ENCODE measurements at regions not wholly inside any gene's neighbourhood (a gene's known extent, or its start where the extent isn't known, plus 50 kb on each side); places are given as distances from the start of the nearest gene placed in this dataset.
A peak's percentile ranks its signal among the peaks of the same experiment; 100 is the strongest.

DNA sequence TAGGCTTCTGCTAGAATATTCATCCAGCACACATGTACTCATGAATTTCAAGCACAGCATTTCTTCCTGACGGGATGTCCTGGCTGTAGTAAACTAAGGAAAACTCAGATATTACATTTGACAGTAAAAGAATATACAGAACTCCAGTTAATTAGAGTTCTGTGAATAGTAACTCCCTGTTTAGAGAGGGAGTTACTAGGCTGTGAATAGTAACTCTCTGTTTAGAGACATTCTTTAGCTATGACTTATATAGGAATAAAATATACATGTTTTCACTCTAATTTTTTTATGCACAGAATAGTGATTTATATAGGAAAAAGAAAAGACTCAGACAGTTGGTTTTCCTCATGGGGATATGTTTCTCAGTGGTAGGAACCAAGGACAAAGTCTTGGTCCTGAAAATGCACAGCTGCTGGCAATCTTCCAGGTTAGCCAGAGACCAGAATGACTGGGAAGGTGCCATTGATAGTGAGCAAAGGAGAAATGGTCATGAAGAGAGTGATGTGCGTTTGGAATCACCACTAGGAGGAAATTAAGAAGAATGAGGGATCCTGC is 480.7 kb upstream of the THBS1 start:
- in situ Hi-C loops (cut with MboI; ENCODE audit: low pct_unique_long_range_greater_than_20kb in 2 of 9, low sequenced_read_pairs in 9 of 9, unreplicated experiment in 9 of 9) = loop anchor here in 1 of 9 experiments (25.0 kb wide), 1 partner anchor 388 kb away; no protein-coding TSS in a partner anchor
- WGBS, 10 experiments = 20 to 100% (median 83%) methylated on average over 1 to 2 of the region's 2 CpGs
- Histone ChIP-seq H3K4me1 (replicated peaks in 1 of 2) (peaks cover 5 to 6% of the 10 kb centered on the region in 2 donors), H3K27ac (no peak overlapping the region), H3K4me3 (no peak overlapping the region)
- ATAC-seq (replicated peaks in 6 of 8) = no peak

DNA sequence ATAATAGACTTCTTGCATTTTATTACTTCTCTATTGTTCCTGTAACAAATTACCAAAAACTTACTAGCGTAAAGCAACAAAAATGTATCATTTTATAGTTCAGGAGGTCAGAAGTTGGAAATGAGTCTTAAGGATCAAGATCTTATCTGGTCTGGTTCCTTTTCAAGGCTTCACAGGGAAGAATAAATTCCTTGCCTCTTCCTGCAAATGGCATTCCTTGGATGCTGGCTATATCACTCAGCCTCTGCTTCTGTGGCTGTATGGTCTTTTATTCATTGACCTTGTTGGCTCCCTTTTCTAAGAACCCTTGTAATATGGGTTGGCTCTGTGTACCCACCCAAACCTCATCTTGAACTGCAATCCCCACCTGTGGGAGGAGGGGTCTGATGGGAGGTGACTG is 478.4 kb upstream of the THBS1 start:
- H3K4me3 ChIP-seq = no peak overlapping the region
- H3K4me1 ChIP-seq (replicated peaks in 1 of 2) = no peaks in the 10 kb centered on the region
- no peak for ATAC-seq (replicated peaks in 6 of 8)
- in situ Hi-C loops (cut with MboI; ENCODE audit: low pct_unique_long_range_greater_than_20kb in 2 of 9, low sequenced_read_pairs in 9 of 9, unreplicated experiment in 9 of 9) = loop anchor here in 1 of 9 experiments (25.0 kb wide), 1 partner anchor 390 kb away; no protein-coding TSS in a partner anchor
- H3K27ac ChIP-seq = no peak overlapping the region
- WGBS, 10 experiments = 0 to 100% (median 100%) methylated on average over 1 of the region's 1 CpG; no CpG with 5 or more reads in 1 of the 10 experiments

DNA sequence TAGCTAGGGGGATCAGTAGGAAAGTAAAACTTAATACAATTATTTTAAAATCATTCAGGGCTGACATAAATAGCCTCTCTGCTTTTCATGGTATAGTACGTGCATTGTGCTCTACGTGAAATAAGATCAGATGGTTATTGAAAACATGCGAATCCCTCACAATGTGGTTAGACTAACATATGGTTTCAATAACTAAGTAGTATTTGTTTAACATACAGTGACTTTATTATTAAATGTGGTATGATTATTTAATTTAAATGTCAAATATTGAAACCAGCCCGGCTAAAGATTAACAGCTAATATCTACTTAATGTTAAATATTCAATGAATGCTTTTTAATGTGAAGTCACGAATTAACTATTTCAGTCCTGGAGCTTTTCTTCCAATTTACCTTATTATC is 473.9 kb upstream of the THBS1 start:
- no peak overlapping the region for H3K4me3 ChIP-seq
- no peaks in the 10 kb centered on the region for H3K4me1 ChIP-seq (replicated peaks in 1 of 2)
- in situ Hi-C loops (cut with MboI; ENCODE audit: low pct_unique_long_range_greater_than_20kb in 2 of 9, low sequenced_read_pairs in 9 of 9, unreplicated experiment in 9 of 9) = loop anchor here in 1 of 9 experiments (25.0 kb wide), 1 partner anchor 395 kb away; no protein-coding TSS in a partner anchor
- 15 to 100% (median 78%) methylated on average over 2 to 5 of the region's 5 CpGs for WGBS, 10 experiments
- no peak for ATAC-seq (replicated peaks in 6 of 8)
- no peak overlapping the region for H3K27ac ChIP-seq

DNA sequence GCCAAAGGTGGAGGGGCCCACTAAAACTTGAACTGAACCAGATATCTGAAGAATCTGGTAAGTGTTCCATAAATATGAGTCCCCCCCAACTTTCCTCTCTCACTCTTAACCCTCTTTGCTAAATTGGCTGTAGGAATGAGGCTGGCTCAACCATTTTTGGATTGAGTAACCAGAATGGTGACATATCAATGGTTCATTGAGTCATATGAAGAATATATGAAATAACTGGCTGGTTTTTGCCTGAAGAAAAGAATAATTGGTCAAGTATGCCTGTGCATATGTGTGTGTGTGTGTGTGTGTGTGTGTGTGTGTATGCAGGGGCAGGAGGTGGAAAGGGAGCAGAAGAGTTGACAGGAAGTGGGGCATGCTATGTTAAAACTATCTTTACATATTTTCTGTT is 472.9 kb upstream of the THBS1 start:
- in situ Hi-C loops (cut with MboI; ENCODE audit: low pct_unique_long_range_greater_than_20kb in 2 of 9, low sequenced_read_pairs in 9 of 9, unreplicated experiment in 9 of 9) = loop anchor here in 1 of 9 experiments (25.0 kb wide), 1 partner anchor 396 kb away; no protein-coding TSS in a partner anchor

GRCh38 chr15:39110336-39110735 is 470.5 kb upstream of the THBS1 start:
- in situ Hi-C loops (cut with MboI; ENCODE audit: low pct_unique_long_range_greater_than_20kb in 2 of 9, low sequenced_read_pairs in 9 of 9, unreplicated experiment in 9 of 9) = loop anchor here in 1 of 9 experiments (25.0 kb wide), 1 partner anchor 398 kb away; no protein-coding TSS in a partner anchor
- Histone ChIP-seq H3K4me1 (replicated peaks in 1 of 2) (no peaks in the 10 kb centered on the region), H3K4me3 (no peak overlapping the region), H3K27ac (no peak overlapping the region)
- ATAC-seq (replicated peaks in 6 of 8) = no peak

More for the DNA sequence above, 472.9 kb upstream of the THBS1 start:
- Histone ChIP-seq H3K4me3 (no peak overlapping the region), H3K27ac (no peak overlapping the region), H3K4me1 (replicated peaks in 1 of 2) (no peaks in the 10 kb centered on the region)
- ATAC-seq (replicated peaks in 6 of 8) = no peak

GRCh38 chr15:39110746-39111145 is 470.1 kb upstream of the THBS1 start:
- in situ Hi-C loops (cut with MboI; ENCODE audit: low pct_unique_long_range_greater_than_20kb in 2 of 9, low sequenced_read_pairs in 9 of 9, unreplicated experiment in 9 of 9) = loop anchor here in 1 of 9 experiments (25.0 kb wide), 1 partner anchor 398 kb away; no protein-coding TSS in a partner anchor
- ATAC-seq (replicated peaks in 6 of 8) = no peak
- WGBS, 10 experiments = 0 to 88% (median 57%) methylated on average over 1 of the region's 1 CpG; no CpG with 5 or more reads in 2 of the 10 experiments
- H3K4me3 ChIP-seq = no peak overlapping the region
- H3K4me1 ChIP-seq (replicated peaks in 1 of 2) = no peaks in the 10 kb centered on the region
- no peak overlapping the region for H3K27ac ChIP-seq

GRCh38 chr15:39113741-39114140 is 467.1 kb upstream of the THBS1 start:
- no peak overlapping the region for H3K4me3 ChIP-seq
- no peak overlapping the region for H3K27ac ChIP-seq
- no peaks in the 10 kb centered on the region for H3K4me1 ChIP-seq (replicated peaks in 1 of 2)
- ATAC-seq (replicated peaks in 6 of 8) = no peak
- in situ Hi-C loops (cut with MboI; ENCODE audit: low pct_unique_long_range_greater_than_20kb in 2 of 9, low sequenced_read_pairs in 9 of 9, unreplicated experiment in 9 of 9) = loop anchor here in 1 of 9 experiments (25.0 kb wide), 1 partner anchor 401 kb away; no protein-coding TSS in a partner anchor
- 38 to 100% (median 64%) methylated on average over 1 to 3 of the region's 3 CpGs; no CpG with 5 or more reads in 2 of the 10 experiments for WGBS, 10 experiments

DNA sequence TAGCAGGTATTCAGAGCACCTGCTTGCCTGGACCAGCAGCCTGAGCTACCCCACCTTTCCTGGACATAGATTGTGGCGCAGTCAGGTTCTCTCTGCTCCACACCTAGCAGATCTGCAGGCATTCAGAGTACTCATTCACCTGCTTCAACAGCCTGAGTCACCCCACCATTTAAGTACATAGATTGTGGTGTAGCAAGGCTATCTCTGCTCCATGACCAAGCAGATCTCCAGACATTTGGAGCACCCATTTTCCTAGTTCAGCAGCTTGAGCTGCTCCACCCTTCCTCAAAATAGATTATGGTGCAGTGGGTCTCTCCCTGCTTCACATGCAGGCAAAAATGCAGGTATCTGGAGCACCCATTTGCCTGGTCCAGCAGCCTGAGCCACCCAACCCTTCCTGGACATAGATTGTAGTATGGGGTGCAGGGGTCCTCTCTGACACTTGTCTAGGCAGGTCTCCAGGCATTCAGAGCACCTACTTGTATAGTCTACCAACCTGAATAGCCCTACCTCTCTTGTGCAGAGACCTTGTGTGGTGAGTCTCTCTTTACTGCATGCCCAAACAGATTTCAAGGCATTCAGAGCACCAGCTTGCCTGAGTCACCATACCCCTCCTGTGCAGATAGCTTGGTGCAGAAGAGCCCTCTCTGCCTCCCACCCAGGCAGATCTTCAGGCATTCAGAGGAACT is 466.0 kb upstream of the THBS1 start:
- Histone ChIP-seq H3K27ac (no peak overlapping the region), H3K4me1 (replicated peaks in 1 of 2) (no peaks in the 10 kb centered on the region), H3K4me3 (no peak overlapping the region)
- in situ Hi-C loops (cut with MboI; ENCODE audit: low pct_unique_long_range_greater_than_20kb in 2 of 9, low sequenced_read_pairs in 9 of 9, unreplicated experiment in 9 of 9) = loop anchor here in 1 of 9 experiments (25.0 kb wide), 1 partner anchor 403 kb away; no protein-coding TSS in a partner anchor
- 60 to 100% (median 80%) methylated on average over 1 of the region's 1 CpG; no CpG with 5 or more reads in 5 of the 10 experiments for WGBS, 10 experiments
- no peak for ATAC-seq (replicated peaks in 6 of 8)

GRCh38 chr15:39115379-39116057 is 465.4 kb upstream of the THBS1 start:
- WGBS, 10 experiments = 17 to 79% (median 71%) methylated on average over 1 to 2 of the region's 2 CpGs; no CpG with 5 or more reads in 6 of the 10 experiments
- ATAC-seq (replicated peaks in 6 of 8) = peak in 1 of 8 experiments; percentile 92
- Histone ChIP-seq H3K4me1 (replicated peaks in 1 of 2) (no peaks in the 10 kb centered on the region), H3K27ac (no peak overlapping the region), H3K4me3 (no peak overlapping the region)
- in situ Hi-C loops (cut with MboI; ENCODE audit: low pct_unique_long_range_greater_than_20kb in 2 of 9, low sequenced_read_pairs in 9 of 9, unreplicated experiment in 9 of 9) = loop anchor here in 1 of 9 experiments (25.0 kb wide), 1 partner anchor 403 kb away; no protein-coding TSS in a partner anchor

DNA sequence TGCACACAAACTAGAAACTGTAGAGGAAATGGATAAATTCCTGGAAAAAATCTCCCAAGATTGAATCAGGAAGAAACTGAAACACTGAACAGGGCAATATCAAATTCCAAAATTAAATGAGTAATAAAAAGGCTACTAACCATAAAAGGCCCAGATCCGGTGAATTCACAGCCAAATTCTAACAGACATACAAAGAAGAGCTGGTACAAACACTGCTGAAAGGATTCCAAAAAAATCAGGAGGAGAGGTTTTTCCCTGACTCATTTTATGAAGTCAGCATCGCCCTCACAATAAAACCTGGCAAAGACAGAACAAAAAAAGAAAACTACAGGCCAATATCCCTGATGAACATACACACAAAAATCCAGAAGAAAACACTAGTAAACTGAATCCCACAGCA is 462.4 kb upstream of the THBS1 start:
- in situ Hi-C loops (cut with MboI; ENCODE audit: low pct_unique_long_range_greater_than_20kb in 2 of 9, low sequenced_read_pairs in 9 of 9, unreplicated experiment in 9 of 9) = loop anchor here in 1 of 9 experiments (25.0 kb wide), 1 partner anchor 406 kb away; no protein-coding TSS in a partner anchor
- WGBS, 10 experiments = 0 to 100% (median 77%) methylated on average over 1 to 2 of the region's 2 CpGs; no CpG with 5 or more reads in 1 of the 10 experiments
- Histone ChIP-seq H3K4me3 (no peak overlapping the region), H3K27ac (no peak overlapping the region), H3K4me1 (replicated peaks in 1 of 2) (no peaks in the 10 kb centered on the region)
- no peak for ATAC-seq (replicated peaks in 6 of 8)

DNA sequence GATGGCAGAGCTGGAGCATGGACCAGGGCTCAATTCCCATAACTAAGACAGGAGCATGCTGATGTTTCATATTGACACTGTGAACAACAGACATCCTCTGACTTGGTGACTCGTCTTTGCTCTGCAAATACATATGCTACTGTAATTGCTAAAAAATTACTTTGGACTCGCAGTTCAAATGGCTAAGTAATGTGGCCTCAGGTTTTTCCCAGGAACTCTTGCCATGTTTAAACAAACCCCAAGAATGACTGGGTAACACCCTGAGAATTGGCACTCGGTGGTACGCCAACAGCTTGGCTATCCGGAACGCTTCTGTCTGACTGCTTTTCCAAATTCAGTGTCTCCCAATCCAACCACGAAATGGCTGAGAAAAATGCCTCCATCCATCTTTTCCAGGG is 456.7 kb upstream of the THBS1 start:
- no peak overlapping the region for H3K4me3 ChIP-seq
- peaks cover 4 to 6% of the 10 kb centered on the region in 2 donors for H3K4me1 ChIP-seq (replicated peaks in 1 of 2)
- WGBS, 10 experiments = 58 to 95% (median 88%) methylated on average over 3 to 7 of the region's 7 CpGs; no CpG with 5 or more reads in 3 of the 10 experiments
- in situ Hi-C loops (cut with MboI; ENCODE audit: low pct_unique_long_range_greater_than_20kb in 2 of 9, low sequenced_read_pairs in 9 of 9, unreplicated experiment in 9 of 9) = loop anchor here in 1 of 9 experiments (25.0 kb wide), 1 partner anchor 412 kb away; no protein-coding TSS in a partner anchor
- no peak overlapping the region for H3K27ac ChIP-seq
- ATAC-seq (replicated peaks in 6 of 8) = no peak

DNA sequence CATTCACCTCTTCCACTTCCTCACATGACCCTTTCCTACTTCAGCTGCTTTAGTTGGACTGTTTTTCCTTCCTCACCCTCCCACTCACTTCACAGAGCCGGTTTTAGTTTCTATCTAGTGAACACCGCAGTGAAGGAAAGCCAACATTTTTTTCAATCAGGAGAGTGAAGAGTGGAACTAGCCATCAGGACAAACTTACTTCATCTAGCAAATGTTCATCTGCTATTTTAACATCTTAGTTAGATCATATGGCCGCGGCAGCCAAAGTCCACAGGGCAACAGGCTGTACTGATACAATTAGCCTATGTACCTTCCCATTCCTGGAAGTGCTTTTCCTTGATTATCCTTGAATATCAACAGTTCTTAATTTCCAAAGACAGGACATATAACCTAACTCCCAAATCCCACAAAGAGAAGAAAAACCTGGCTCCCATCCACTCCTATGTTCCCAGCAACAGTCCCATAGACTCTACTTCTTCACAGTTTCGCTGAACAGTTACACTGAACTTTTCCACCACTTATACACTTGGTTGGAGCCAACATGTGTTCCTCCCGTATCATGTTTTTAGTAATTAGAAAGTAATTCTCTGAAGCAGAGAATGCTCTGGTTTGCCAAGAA is 456.2 kb upstream of the THBS1 start:
- Histone ChIP-seq H3K4me1 (replicated peaks in 1 of 2) (peaks cover 4 to 6% of the 10 kb centered on the region in 2 donors), H3K4me3 (no peak overlapping the region), H3K27ac (no peak overlapping the region)
- 39 to 100% (median 94%) methylated on average over 1 to 6 of the region's 6 CpGs for WGBS, 10 experiments
- no peak for ATAC-seq (replicated peaks in 6 of 8)
- in situ Hi-C loops (cut with MboI; ENCODE audit: low pct_unique_long_range_greater_than_20kb in 2 of 9, low sequenced_read_pairs in 9 of 9, unreplicated experiment in 9 of 9) = loop anchor here in 1 of 9 experiments (25.0 kb wide), 1 partner anchor 412 kb away; no protein-coding TSS in a partner anchor
